Neuronal stem cell (in vitro differentiated cells): ENCODE measurements at regions not wholly inside any gene's neighbourhood (a gene's known extent, or its start where the extent isn't known, plus 50 kb on each side); places are given as distances from the start of the nearest gene placed in this dataset.

Experiments
- DNase-seq: peaks from one replicate; pipeline ENCODE4 v3.0.0-alpha.2; 2013; ENCODE audit warnings: low spot score
- H2AFZ ChIP-seq: one replicate; pipeline ENCODE4 v1.6.1; 2013; ENCODE audit warnings: mild to moderate bottlenecking, low read length, inconsistent platforms
- H2AK5ac ChIP-seq: 2 replicates; pipeline ENCODE4 v1.6.1; 2013; ENCODE audit warnings: low read depth, mild to moderate bottlenecking, inconsistent platforms, low read length, moderate library complexity, mixed read lengths
- H2BK120ac ChIP-seq: 2 replicates; pipeline ENCODE4 v1.6.1; 2013; ENCODE audit warnings: low read depth, mild to moderate bottlenecking, inconsistent platforms, low read length, moderate library complexity, mixed read lengths
- H2BK12ac ChIP-seq: one replicate; pipeline ENCODE4 v1.6.1; 2013; ENCODE audit warnings: low read length, inconsistent platforms
- H2BK15ac ChIP-seq: 2 replicates; pipeline ENCODE4 v1.6.1; 2013; ENCODE audit warnings: mild to moderate bottlenecking, low read length, inconsistent platforms, mixed read lengths
- H2BK5ac ChIP-seq: one replicate; pipeline ENCODE4 v1.6.1; 2013; ENCODE audit warnings: inconsistent platforms, mild to moderate bottlenecking, low read length, moderate library complexity
- H3K14ac ChIP-seq: one replicate; pipeline ENCODE4 v1.6.1; 2013; ENCODE audit warnings: low read length, inconsistent platforms
- H3K18ac ChIP-seq: 2 replicates; pipeline ENCODE4 v1.6.1; 2013; ENCODE audit warnings: low read length, inconsistent platforms
- H3K23ac ChIP-seq: 2 replicates; pipeline ENCODE4 v1.6.1; 2013; ENCODE audit warnings: low read depth, mild to moderate bottlenecking, mixed read lengths, low read length, inconsistent platforms; ENCODE audit not compliant: poor library complexity
- H3K27ac ChIP-seq: replicated peaks from 3 replicates; pipeline ENCODE4 v1.5.1; 2013; ENCODE audit warnings: low read length, inconsistent platforms
- H3K27me3 ChIP-seq, 3 experiments: 2 replicates each; pipeline ENCODE4 v1.6.1; 2013; ENCODE audit warnings: low read length in 3 of 3, mild to moderate bottlenecking in 2 of 3, inconsistent platforms in 1 of 3, low read depth in 1 of 3, mixed read lengths in 1 of 3, moderate library complexity in 1 of 3; ENCODE audit not compliant: control insufficient read depth in 3 of 3, insufficient read depth in 3 of 3
- H3K36me3 ChIP-seq, 2 donors: replicated peaks in 1 of 2; 2 replicates each; pipeline ENCODE4 v1.6.1; 2013; ENCODE audit warnings: low read length in 2 of 2; ENCODE audit not compliant: control insufficient read depth in 2 of 2, insufficient read depth in 2 of 2
- H3K4ac ChIP-seq: 2 replicates; pipeline ENCODE4 v1.6.1; 2013; ENCODE audit warnings: inconsistent platforms, mild to moderate bottlenecking, low read length, moderate library complexity
- H3K4me1 ChIP-seq, 2 donors: 1 replicate in 1 of 2; 2 replicates in 1 of 2; pipeline ENCODE4 v1.6.1; 2013; ENCODE audit warnings: low read length in 2 of 2, low read depth in 1 of 2; ENCODE audit not compliant: control insufficient read depth in 2 of 2, insufficient read depth in 1 of 2
- H3K4me2 ChIP-seq: one replicate; pipeline ENCODE4 v1.6.1; 2013; ENCODE audit warnings: mild to moderate bottlenecking, low read length, inconsistent platforms; ENCODE audit not compliant: insufficient read depth, poor library complexity, severe bottlenecking
- H3K4me3 ChIP-seq, 2 donors: 2 replicates each; pipeline ENCODE4 v1.5.1; 2013; ENCODE audit warnings: low read length in 2 of 2, mild to moderate bottlenecking in 2 of 2, inconsistent platforms in 1 of 2, moderate library complexity in 1 of 2
- H3K79me1 ChIP-seq: one replicate; pipeline ENCODE4 v1.6.1; 2013; ENCODE audit warnings: low read depth, mild to moderate bottlenecking, inconsistent platforms, low read length, moderate library complexity
- H3K9ac ChIP-seq: one replicate; pipeline ENCODE4 v1.6.1; 2013; ENCODE audit warnings: mild to moderate bottlenecking, low read depth, low read length, inconsistent platforms; ENCODE audit not compliant: poor library complexity
- H3K9me3 ChIP-seq, 2 donors: replicated peaks in 1 of 2; 2 replicates each; pipeline versions ENCODE3 to v1.6.1; 2013; ENCODE audit warnings: low read length in 2 of 2, mild to moderate bottlenecking in 2 of 2, inconsistent platforms in 1 of 2, low read depth in 1 of 2, mixed read lengths in 1 of 2, moderate library complexity in 1 of 2; ENCODE audit not compliant: control insufficient read depth in 2 of 2, insufficient read depth in 1 of 2
- H4K8ac ChIP-seq: one replicate; pipeline ENCODE4 v1.6.1; 2013; ENCODE audit warnings: low read depth, mild to moderate bottlenecking, inconsistent platforms, low read length, moderate library complexity
- H4K91ac ChIP-seq: one replicate; pipeline ENCODE4 v1.6.1; 2013; ENCODE audit warnings: low read length, low read depth, mild to moderate bottlenecking, inconsistent platforms; ENCODE audit not compliant: poor library complexity
- WGBS, 2 donors: extraction: QIAGEN DNeasy Blood & Tissue Kit; methylation state at CpG; one replicate each; pipeline ENCODE4 v1.1.7; 2013; ENCODE audit warnings: missing lambda C conversion rate in 2 of 2, mixed read lengths in 1 of 2; ENCODE audit not compliant: insufficient read length in 2 of 2, insufficient replicate concordance in 1 of 2; ENCODE audit errors: extremely low coverage in 2 of 2; 5-methylcytosine and 5-hydroxymethylcytosine counted together

GRCh38 chr17:79233916-79234551 lies 159.4 kb downstream of the ENGASE start:
- Histone ChIP-seq H3K4me1 (no peaks in the 10 kb centered on the region), H4K8ac (no peak overlapping the region), H3K27ac (no peak overlapping the region), H3K9ac (no peak overlapping the region), H2AK5ac (no peak overlapping the region), H3K9me3 (no peaks in the 10 kb centered on the region), H2BK12ac (peak overlapping the region; percentile 68), H3K4ac (peak overlapping the region; percentile 43), H3K14ac (no peak overlapping the region), H3K23ac (no peak overlapping the region), H3K79me1 (no peaks in the 10 kb centered on the region), H3K4me2 (no peak overlapping the region), H2BK5ac (no peak overlapping the region), H4K91ac (no peak overlapping the region), H2BK120ac (no peak overlapping the region), H2AFZ (no peak overlapping the region), H3K4me3 (no peak overlapping the region), H2BK15ac (no peak overlapping the region), H3K27me3 (peaks cover 0 to 18% (median 0%) of the 10 kb centered on the region in 3 experiments), H3K36me3 (no peaks in the 10 kb centered on the region), H3K18ac (peak overlapping the region; percentile 74)
- WGBS, 2 donors: no CpG with 5 or more reads among the region's 28 CpGs
- DNase-seq: no peak

GRCh38 chr17:79232957-79233356 lies 158.3 kb downstream of the ENGASE start:
- Histone ChIP-seq H3K4me2 (no peak overlapping the region), H3K14ac (no peak overlapping the region), H2BK12ac (no peak overlapping the region), H3K18ac (no peak overlapping the region), H4K91ac (no peak overlapping the region), H3K27ac (no peak overlapping the region), H3K9me3 (no peaks in the 10 kb centered on the region), H4K8ac (no peak overlapping the region), H3K9ac (no peak overlapping the region), H2AK5ac (no peak overlapping the region), H3K4me1 (no peaks in the 10 kb centered on the region), H3K4me3 (no peak overlapping the region), H3K4ac (no peak overlapping the region), H2AFZ (no peak overlapping the region), H2BK120ac (no peak overlapping the region), H3K23ac (no peak overlapping the region), H3K36me3 (no peaks in the 10 kb centered on the region), H3K27me3 (peaks cover 0 to 14% (median 0%) of the 10 kb centered on the region in 3 experiments), H2BK5ac (no peak overlapping the region), H3K79me1 (no peaks in the 10 kb centered on the region), H2BK15ac (no peak overlapping the region)
- no peak for DNase-seq
- no CpG with 5 or more reads among the region's 5 CpGs for whole genome bisulfite sequencing, 2 donors

GRCh38 chr17:79231766-79232287 lies 157.2 kb downstream of the ENGASE start:
- H3K27ac ChIP-seq: no peak overlapping the region
- no peak overlapping the region for H2BK120ac ChIP-seq
- no peaks in the 10 kb centered on the region for H3K9me3 ChIP-seq
- no peak overlapping the region for H2AFZ ChIP-seq
- no CpG with 5 or more reads among the region's 10 CpGs for whole genome bisulfite sequencing, 2 donors
- no peak overlapping the region for H3K4ac ChIP-seq
- no peak overlapping the region for H4K8ac ChIP-seq
- H2AK5ac ChIP-seq: no peak overlapping the region
- no peak for DNase-seq
- no peak overlapping the region for H4K91ac ChIP-seq
- H3K23ac ChIP-seq: no peak overlapping the region
- H2BK5ac ChIP-seq: no peak overlapping the region
- H3K36me3 ChIP-seq: no peaks in the 10 kb centered on the region
- H2BK12ac ChIP-seq: no peak overlapping the region
- H3K4me1 ChIP-seq: no peaks in the 10 kb centered on the region
- H3K27me3 ChIP-seq: peaks cover 0 to 7% (median 0%) of the 10 kb centered on the region in 3 experiments
- H3K4me2 ChIP-seq: no peak overlapping the region
- no peaks in the 10 kb centered on the region for H3K79me1 ChIP-seq
- no peak overlapping the region for H3K18ac ChIP-seq
- no peak overlapping the region for H3K14ac ChIP-seq
- no peak overlapping the region for H3K4me3 ChIP-seq
- no peak overlapping the region for H2BK15ac ChIP-seq
- H3K9ac ChIP-seq: no peak overlapping the region

GRCh38 chr17:79230576-79230975 lies 156.0 kb downstream of the ENGASE start:
- Histone ChIP-seq H2BK120ac (no peak overlapping the region), H3K36me3 (no peaks in the 10 kb centered on the region), H2AK5ac (no peak overlapping the region), H3K4ac (no peak overlapping the region), H3K9ac (no peak overlapping the region), H4K8ac (no peak overlapping the region), H3K18ac (no peak overlapping the region), H2BK5ac (no peak overlapping the region), H3K79me1 (no peaks in the 10 kb centered on the region), H3K27me3 (no peaks in the 10 kb centered on the region), H3K4me3 (no peak overlapping the region), H2BK15ac (no peak overlapping the region), H3K14ac (no peak overlapping the region), H3K4me2 (no peak overlapping the region), H2AFZ (no peak overlapping the region), H3K27ac (no peak overlapping the region), H3K23ac (no peak overlapping the region), H4K91ac (no peak overlapping the region), H2BK12ac (no peak overlapping the region), H3K4me1 (no peaks in the 10 kb centered on the region), H3K9me3 (no peaks in the 10 kb centered on the region)
- no peak for DNase-seq
- no CpG with 5 or more reads among the region's 7 CpGs for WGBS, 2 donors
